H1 (cell line): ENCODE measurements at regions not wholly inside any gene's neighbourhood (a gene's known extent, or its start where the extent isn't known, plus 50 kb on each side); places are given as distances from the start of the nearest gene placed in this dataset.

Experiments
- BRCA1 ChIP-seq: IDR thresholded peaks from 2 replicates; pipeline ENCODE4 v1.6.1; 2012; ENCODE audit warnings: low read depth, low read length, improper control_type of control experiment
- CEBPB ChIP-seq: IDR thresholded peaks from 2 replicates; pipeline ENCODE4 v1.6.1; 2012; ENCODE audit warnings: low read depth, low read length
- EP300 ChIP-seq, 2 experiments: IDR thresholded peaks; 1 replicate in 1 of 2; 2 replicates in 1 of 2; pipeline ENCODE4 v1.6.1; 2011 to 2012; ENCODE audit warnings: low read depth in 2 of 2, low read length in 2 of 2, mild to moderate bottlenecking in 2 of 2, borderline replicate concordance in 1 of 2, inconsistent platforms in 1 of 2, moderate library complexity in 1 of 2
- KDM5A ChIP-seq: fragments of 200-600 bp; IDR thresholded peaks from 2 replicates; pipeline ENCODE4 v1.7.1; 2012; ENCODE audit warnings: mild to moderate bottlenecking, low read length, inconsistent platforms, mixed read lengths
- POLR2A ChIP-seq, 2 experiments: IDR thresholded peaks; 1 replicate in 1 of 2; 2 replicates in 1 of 2; pipeline ENCODE4 v1.6.1; 2011; ENCODE audit warnings: low read depth in 2 of 2, low read length in 2 of 2, mild to moderate bottlenecking in 2 of 2; ENCODE audit errors: control extremely low read depth in 1 of 2
- RFX5 ChIP-seq: IDR thresholded peaks from 2 replicates; pipeline ENCODE4 v1.6.1; 2011; ENCODE audit warnings: low read depth, low read length, improper control_type of control experiment, borderline replicate concordance
- TF ChIP-seq, protein P1 (sequence below), 3 experiments: IDR thresholded peaks; 1 replicate in 2 of 3; 2 replicates in 1 of 3; pipeline versions ENCODE4 v1.5.1 to v1.6.1; 2011; ENCODE audit warnings: low read length in 3 of 3, mild to moderate bottlenecking in 3 of 3, inconsistent platforms in 2 of 3, low read depth in 1 of 3, moderate library complexity in 1 of 3; ENCODE audit not compliant: insufficient read depth in 1 of 3; ENCODE audit errors: control extremely low read depth in 1 of 3

DNA sequence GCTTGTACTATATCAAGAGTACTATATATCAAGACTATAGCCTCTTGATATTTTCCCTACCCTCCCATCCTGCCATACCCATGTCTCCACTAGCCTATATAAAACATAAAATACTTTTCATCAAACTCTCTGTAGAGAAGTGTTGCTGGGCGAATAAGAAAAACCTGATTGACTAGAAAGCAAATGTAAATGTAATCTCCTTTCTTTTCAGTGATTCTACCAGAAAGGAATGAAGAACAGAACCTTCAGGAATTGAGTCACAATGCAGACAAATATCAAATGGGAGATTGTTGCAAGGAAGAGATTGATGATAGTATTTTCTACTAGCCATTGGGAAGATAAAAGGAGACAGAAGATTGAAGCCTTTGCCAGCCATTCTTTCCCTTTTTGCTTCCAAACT lies 89.2 kb downstream of the KCNRG start:
- TF ChIP-seq CEBPB = no peak
- no peak for TF ChIP-seq POLR2A (IDR thresholded peaks at IDR 0.05; ENCODE audit: control extremely low read depth in 1 of 2, low read depth in 2 of 2, low read length in 2 of 2)
- TF ChIP-seq, protein P1, sequence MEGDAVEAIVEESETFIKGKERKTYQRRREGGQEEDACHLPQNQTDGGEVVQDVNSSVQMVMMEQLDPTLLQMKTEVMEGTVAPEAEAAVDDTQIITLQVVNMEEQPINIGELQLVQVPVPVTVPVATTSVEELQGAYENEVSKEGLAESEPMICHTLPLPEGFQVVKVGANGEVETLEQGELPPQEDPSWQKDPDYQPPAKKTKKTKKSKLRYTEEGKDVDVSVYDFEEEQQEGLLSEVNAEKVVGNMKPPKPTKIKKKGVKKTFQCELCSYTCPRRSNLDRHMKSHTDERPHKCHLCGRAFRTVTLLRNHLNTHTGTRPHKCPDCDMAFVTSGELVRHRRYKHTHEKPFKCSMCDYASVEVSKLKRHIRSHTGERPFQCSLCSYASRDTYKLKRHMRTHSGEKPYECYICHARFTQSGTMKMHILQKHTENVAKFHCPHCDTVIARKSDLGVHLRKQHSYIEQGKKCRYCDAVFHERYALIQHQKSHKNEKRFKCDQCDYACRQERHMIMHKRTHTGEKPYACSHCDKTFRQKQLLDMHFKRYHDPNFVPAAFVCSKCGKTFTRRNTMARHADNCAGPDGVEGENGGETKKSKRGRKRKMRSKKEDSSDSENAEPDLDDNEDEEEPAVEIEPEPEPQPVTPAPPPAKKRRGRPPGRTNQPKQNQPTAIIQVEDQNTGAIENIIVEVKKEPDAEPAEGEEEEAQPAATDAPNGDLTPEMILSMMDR (IDR thresholded peaks at IDR 0.05; ENCODE audit: control extremely low read depth in 1 of 3, insufficient read depth in 1 of 3, low read depth in 1 of 3, low read length in 3 of 3) = no peak
- TF ChIP-seq KDM5A = no peak
- no peak for TF ChIP-seq EP300 (IDR thresholded peaks at IDR 0.05; ENCODE audit: borderline replicate concordance in 1 of 2, low read depth in 2 of 2, low read length in 2 of 2)
- TF ChIP-seq BRCA1 = no peak
- no peak for TF ChIP-seq RFX5
